HepG2 (cell line): ENCODE measurements at regions not wholly inside any gene's neighbourhood (a gene's known extent, or its start where the extent isn't known, plus 50 kb on each side); places are given as distances from the start of the nearest gene placed in this dataset.
A peak's percentile ranks its signal among the peaks of the same experiment; 100 is the strongest.

Source experiments
- HNF4A ChIP-seq: sonication (generic); formaldehyde crosslinking; IDR thresholded peaks from 2 replicates; pipeline ENCODE4 v1.4.0; 2020; ENCODE audit warnings: missing genetic modification reagents
- KLF6 ChIP-seq: IDR thresholded peaks from 2 replicates; pipeline ENCODE4 v1.8.0; 2016; ENCODE audit warnings: missing biosample characterization, missing genetic modification reagents
- MTF2 ChIP-seq: sonication (generic); formaldehyde crosslinking; IDR thresholded peaks from 2 replicates; pipeline ENCODE4 v1.5.0; 2020; ENCODE audit warnings: missing genetic modification reagents, borderline replicate concordance
- POGZ ChIP-seq: sonication (generic); formaldehyde crosslinking; IDR thresholded peaks from 2 replicates; pipeline ENCODE4 v1.4.0; 2020; ENCODE audit warnings: mild to moderate bottlenecking, missing genetic modification reagents
- RXRB ChIP-seq: IDR thresholded peaks from 2 replicates; pipeline ENCODE4 v1.6.1; 2016; ENCODE audit warnings: borderline replicate concordance, missing genetic modification reagents, missing compliant biosample characterization
- ZBTB44 ChIP-seq: sonication (generic); formaldehyde crosslinking; IDR thresholded peaks from 2 replicates; pipeline ENCODE4 v1.4.0; 2020; ENCODE audit warnings: missing genetic modification reagents
- ZNF280D ChIP-seq: sonication (generic); formaldehyde crosslinking; IDR thresholded peaks from 2 replicates; pipeline ENCODE4 v1.5.1; 2020; ENCODE audit warnings: mild to moderate bottlenecking, missing genetic modification reagents
- ZNF292 ChIP-seq: sonication (generic); formaldehyde crosslinking; IDR thresholded peaks from 2 replicates; pipeline ENCODE4 v1.8.1; 2022; ENCODE audit warnings: mild to moderate bottlenecking, low read depth, missing genetic modification reagents, borderline replicate concordance
- ZNF574 ChIP-seq: sonication (generic); formaldehyde crosslinking; IDR thresholded peaks from 2 replicates; pipeline ENCODE4 v1.4.0; 2020; ENCODE audit warnings: missing genetic modification reagents
- ZNF792 ChIP-seq: IDR thresholded peaks from 2 replicates; pipeline ENCODE4 v1.6.1; 2016
- TF ChIP-seq, protein P1 (sequence below), 2 experiments: sonication (generic) in 1 of 2; formaldehyde crosslinking in 1 of 2; IDR thresholded peaks; 2 replicates each; pipeline versions ENCODE4 v1.5.1 to v1.6.1; 2011 to 2020; ENCODE audit warnings: borderline replicate concordance in 1 of 2, low read depth in 1 of 2, low read length in 1 of 2, mild to moderate bottlenecking in 1 of 2, missing genetic modification reagents in 1 of 2, moderate library complexity in 1 of 2

DNA sequence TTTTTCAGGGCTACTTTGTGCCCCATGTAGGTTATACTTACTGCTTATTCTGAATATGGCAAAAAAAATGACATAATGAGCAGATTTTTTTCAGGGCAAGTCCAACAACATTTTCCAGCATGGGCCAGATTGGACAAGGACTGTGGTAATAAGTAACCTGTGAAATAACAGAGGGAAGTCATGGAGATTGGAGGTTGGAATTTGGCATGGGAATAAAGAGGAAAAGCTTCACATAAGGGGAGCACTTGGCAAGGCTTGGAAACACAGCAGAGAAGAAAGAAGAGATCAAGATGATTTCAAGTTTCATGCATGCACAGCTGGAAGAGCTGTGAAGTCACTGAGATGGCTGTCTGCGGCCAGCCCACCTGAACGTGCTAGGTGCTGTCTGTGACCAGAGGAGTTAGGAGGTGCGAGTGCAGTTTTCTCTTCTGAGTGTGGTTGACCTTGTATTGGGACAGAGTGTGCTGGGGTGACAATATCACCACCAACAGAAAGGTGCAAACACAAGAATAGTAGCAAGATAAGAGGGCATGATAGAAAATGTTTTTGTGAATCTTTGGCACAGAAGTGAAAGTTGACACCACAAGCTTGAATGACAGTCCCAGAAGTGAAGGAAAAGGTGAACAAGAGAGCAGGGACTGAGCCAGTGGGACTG lies 71.1 kb upstream of the DSC1 start (continued):
- TF ChIP-seq ZNF280D (CRISPR knock-in tag) (no peak), MTF2 (no peak), ZNF792 (0 out of 2 replicates have a peak, but pooled peaks have one; percentile 19), RXRB (CRISPR knock-in tag) (no peak), ZNF574 (CRISPR knock-in tag) (no peak), KLF6 (0 out of 2 replicates have a peak, but pooled peaks have one; percentile 29), ZBTB44 (CRISPR knock-in tag) (no peak), HNF4A (CRISPR knock-in tag) (0 out of 2 replicates have a peak, but pooled peaks have one; percentile 4), ZNF292 (CRISPR knock-in tag) (peak; percentile 23; the same call in 1 of the 2 replicates), POGZ (no peak)
- TF ChIP-seq, protein P1, sequence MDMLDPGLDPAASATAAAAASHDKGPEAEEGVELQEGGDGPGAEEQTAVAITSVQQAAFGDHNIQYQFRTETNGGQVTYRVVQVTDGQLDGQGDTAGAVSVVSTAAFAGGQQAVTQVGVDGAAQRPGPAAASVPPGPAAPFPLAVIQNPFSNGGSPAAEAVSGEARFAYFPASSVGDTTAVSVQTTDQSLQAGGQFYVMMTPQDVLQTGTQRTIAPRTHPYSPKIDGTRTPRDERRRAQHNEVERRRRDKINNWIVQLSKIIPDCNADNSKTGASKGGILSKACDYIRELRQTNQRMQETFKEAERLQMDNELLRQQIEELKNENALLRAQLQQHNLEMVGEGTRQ (IDR thresholded peaks at IDR 0.05; ENCODE audit: low read depth, low read length): no peak
- TF ChIP-seq, protein P1 (CRISPR knock-in tag; IDR thresholded peaks at IDR 0.05; ENCODE audit: borderline replicate concordance): no peak
